Nucleus accumbens (tissue), 56 donors: ENCODE measurements at regions not wholly inside any gene's neighbourhood (a gene's known extent, or its start where the extent isn't known, plus 50 kb on each side); places are given as distances from the start of the nearest gene placed in this dataset.

ENCODE experiments used
- DNase-seq, 56 donors: peaks; one replicate each; lab custom pipeline; 2025; lab: John Stamatoyannopoulos, UW

DNA sequence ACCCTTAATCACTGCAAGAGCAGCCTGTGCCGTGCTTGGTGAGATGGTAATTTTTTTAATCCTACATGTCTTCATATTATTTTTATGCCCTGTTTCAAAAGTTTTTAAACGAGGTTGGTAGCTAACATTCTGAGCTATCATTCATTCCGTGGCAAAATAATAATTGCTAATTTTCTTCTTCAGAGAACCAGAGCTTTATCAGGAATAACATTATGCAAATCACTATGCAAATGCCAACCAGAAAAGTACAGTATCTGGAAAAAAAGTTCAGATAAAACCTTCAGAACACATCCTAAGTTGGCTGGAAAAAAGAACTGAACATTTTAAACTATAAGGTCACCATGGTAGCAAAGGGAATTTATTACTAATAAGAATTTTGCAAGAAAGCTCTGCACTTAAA lies 165.1 kb upstream of the NABP1 start:
- DNase-seq: no peak

DNA sequence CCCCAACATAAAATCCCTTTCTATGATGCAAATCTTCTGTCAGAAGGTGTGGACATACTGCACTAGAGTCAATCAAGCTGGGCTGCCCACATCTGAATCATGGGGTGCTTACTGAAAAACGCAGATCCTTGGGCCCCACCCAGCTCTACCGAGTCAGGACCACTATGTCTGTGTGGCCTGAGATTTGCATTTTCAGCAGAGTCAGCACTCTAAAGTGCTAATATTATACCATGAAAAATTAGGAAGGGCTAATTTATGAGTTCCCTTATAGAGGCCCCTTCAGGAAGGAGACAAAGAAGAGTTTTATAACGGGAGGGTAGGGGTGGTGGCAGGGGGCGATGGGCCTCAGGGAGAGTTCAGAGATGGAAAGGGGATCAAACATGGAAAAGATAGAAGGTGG lies 163.3 kb upstream of the NABP1 start:
- DNase-seq: no peak

DNA sequence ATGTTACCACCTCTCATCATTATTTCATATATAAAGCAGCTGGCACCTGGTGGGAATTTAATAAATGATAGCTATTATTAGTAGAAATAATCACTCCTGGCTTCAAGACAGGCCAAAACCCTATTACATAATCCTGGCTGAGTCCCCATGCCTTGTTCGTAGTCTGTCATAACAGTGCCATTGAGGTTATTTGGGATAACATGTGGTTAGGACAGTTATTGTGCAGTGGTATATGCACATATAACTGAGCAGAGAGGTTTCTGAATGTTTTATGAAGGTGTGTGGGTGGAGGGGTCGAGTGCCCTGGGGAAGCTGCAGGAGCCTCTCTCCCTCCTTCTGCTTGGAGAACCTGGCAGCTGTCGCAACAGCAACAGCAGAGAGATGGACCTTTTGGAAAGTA lies 162.4 kb upstream of the NABP1 start:
- no peak for DNase-seq

DNA sequence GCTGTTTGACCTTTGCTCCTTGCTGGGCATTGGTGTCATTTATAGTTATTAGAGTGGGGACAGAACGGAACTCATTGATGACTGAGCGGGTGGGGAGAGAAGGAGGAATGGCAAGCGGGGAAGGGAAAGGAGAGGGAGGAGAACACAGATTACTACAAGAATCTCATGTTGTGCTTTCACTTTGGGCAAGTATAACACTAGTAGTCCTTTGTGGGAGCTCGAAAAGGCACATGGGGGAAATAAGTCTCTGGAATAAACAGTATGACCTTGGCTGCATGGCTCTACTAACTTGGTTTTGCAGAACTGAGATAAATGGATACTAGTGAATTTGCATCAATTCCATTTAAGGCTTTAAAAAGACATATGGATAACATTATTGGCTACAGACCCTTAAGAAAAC lies 161.7 kb upstream of the NABP1 start:
- DNase-seq: no peak

DNA sequence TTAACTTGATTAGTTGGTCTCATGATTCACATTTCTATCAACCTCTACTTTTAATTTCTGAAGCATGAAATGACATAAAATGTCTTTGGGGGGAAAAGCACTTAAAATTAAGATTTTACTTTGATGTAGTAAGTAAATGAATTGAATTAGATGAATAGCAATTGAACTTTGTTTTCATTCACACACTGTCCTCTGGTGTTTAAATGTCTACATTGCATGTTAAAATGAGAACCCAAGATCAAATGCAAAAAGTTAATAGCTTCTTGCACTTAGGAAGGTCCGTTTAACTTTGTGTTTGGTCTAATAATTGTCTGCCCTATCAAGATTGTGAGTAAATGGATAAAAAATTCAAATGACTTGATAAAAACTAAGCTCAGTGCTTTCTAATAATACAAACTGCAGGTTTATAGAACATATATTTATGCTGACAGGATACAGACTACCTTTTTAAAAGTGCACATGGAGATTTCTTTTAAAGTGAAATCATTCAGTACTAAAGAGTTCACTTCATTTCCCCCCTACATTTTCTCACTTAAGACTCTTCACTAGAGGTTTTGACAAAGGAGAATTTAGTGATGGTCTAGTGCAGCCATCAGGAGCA lies 156.2 kb upstream of the NABP1 start:
- no peak for DNase-seq

DNA sequence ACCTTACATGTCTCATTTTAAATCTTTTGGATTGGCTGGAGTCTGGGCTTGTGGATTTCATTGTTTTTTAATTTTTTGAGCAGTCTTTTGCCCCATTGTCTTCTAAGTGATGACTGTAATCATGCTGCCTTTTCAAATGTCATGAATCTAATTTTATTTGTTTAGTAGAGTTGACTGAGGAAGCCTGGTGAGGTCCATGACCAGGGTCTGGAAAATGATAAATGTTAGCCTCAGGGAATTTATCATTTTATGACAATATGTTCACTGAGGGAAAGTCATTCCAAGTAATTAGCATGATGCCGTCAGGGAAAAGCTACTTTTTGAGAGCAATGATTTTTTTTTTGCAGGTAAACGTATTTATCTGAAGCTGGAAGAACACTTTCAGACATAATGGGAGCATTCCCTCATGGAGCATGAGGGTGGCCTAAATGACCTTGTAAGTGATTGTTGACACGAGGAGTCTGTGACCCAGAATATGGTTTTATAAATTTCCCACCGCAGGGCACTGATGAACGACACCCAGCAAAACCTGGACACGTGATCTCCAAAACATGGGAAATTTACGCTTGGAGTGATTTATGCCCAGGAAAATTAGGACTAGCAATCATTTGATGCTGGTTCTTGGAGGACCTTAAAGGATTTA lies 155.3 kb upstream of the NABP1 start:
- DNase-seq: no peak

DNA sequence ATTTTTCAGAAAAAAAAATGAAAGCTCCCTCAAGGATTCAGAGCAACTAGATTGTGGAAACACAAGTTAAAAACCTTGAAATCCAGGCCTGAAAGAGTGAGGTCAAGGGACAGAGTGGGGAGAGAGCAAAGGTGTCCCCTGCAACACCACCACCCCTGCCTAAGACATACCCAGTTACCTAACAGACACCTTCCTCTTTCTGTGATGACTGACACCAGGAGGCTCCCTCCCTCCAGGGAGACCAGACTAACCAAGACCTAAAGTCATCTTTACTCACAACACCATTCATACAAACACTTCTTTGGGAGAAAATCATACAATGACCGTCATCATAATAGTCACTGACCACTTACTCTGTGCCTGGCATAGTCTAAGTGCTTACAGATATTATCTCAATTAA lies 151.8 kb upstream of the NABP1 start:
- no peak for DNase-seq

DNA sequence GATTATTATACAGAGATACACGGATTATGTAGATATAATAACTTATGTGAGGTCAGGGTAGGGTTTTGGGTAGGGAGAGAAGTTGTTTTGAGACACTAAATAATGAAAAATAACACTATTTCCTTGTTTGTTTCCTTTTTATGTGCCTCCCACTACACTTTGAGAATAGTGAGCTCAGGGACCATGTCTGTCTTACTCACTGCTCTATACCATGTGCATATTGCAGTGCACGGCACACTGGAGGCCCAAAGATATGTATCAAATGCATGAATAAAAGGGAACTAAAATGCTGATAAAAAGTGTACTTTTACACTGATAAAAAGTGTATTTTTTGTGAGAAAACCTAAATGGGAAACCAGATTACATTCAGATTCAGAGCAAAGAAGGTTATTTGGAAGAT lies 151.4 kb upstream of the NABP1 start:
- no peak for DNase-seq

DNA sequence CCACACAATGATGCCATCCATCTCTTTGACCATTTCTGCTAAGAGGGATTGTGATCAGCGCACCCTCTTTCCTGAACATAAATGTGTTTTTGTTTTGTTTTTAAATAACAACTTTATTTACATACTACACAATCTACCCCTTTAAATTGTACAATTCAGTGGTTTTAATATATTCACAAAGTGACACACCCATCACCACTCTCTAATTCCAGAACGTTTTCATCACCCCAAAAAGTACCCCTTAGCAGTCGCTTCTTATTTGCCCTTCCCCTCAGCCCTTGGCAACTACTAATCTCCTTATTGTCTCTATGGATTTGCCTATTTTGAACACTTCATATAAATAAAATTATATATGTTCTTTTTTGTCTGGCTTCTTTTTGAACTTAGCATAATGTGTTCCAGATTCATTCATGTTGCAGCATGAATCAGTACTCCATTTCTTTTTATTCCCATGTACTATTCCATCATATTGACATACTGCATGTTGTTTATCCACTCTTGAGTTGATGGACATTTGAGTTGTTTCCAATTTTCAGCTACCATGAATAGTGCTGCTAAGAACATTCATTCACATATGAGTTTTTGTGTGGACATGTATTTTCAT lies 150.9 kb upstream of the NABP1 start:
- DNase-seq: no peak

DNA sequence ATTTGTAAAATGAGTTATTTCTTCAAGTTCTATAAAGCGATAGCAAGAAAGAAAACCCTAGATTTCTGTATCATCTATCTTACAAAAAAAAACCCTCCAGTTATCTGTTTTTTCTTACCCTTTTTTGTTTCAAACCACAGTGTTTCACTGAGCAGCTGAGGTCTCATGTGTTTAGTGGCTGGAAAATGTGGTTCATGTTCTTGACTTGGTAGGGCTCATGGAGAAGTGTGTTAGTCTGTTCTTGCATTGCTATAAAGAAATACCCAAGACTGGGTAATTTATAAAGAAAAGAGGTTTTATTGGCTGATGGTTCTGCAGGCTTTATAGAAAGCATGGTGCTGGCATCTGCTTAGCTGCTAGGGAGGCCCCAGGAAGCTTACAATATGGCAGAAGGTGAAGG lies 147.3 kb upstream of the NABP1 start:
- DNase-seq: no peak

DNA sequence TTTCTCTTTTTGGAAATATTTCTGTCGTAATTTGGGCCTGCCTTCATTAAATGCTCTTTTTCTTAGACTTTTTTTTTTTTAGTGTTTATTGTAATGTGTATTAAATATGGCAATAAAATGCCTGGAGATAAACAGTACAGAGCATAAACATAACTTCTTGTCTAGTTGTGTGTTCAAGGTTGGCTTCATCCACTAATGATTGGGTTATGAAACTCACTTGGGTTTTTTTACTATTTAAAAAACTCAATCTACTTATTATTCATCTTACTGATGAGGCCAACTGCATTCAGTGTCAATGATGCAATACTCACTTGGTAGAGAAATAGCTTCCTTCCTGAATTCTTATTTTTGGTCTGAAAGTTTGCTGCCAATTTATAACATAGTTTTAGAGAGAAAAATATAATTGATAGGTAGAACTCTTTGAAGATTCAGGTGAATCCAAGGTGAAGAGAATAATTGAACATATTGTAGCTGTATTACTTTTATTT lies 144.2 kb upstream of the NABP1 start:
- DNase-seq: no peak

DNA sequence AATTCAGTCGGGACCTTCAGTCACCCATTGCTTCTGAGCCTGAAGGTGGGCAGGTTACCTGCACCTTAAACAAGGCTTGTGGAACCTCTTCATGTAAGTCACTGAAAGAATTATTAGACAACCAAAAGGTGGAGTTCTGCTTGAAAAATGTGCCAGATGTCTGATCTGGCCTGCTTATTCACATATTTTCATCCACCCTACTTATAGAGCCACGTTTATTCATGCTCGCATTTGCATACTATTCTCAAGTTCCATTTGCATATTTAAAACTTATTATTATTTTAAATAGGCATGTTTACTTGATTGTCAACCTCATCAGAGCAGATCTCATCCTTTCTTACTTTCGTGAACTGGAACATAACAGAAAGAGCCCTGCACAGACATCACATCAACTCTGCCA lies 140.0 kb upstream of the NABP1 start:
- DNase-seq: no peak

DNA sequence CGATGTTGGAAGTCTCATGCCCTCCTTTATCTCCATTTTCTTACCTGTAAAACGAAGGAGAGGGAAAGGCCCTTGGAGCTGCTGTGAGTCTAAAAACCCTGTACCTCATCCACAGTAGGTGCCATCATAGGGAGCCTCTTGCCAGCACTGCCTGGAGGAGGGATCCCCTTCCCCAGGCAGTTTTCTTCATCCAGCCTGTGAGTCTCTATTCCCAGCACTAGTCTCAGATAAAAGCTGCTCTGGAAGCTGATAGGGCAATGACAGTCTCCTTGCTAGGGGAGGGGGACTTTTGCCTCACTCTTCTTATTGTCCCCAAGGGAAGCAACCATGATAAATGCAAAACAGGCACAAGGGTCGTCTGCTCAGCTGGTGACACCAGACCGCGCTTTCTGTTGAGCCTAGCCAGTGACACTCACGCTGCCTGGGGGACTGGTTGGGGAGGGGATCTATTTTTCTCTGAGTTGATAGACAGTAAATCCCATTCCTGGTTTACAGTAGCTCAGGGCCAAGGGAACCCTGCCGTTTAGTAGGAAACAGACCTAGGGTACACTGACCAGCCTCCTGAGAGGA lies 139.5 kb upstream of the NABP1 start:
- no peak for DNase-seq

DNA sequence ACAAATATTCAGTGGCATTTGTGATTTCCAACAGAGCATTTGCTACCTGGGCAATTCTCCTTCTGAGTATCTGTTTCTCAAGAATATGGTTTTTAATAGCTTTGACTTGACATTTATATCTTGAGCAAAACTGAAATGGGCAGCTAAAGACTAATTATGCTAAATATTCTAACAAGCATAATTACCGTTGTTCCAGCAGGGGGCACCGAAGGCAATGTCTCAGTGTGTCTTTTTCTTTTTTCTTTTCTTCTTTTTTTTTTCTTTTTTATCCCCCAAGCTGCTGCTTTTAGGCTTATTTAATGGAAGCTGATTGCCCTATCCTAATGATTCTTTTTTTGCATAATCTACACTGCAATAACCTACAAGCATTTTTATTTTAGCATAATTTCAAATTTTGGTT lies 138.9 kb upstream of the NABP1 start:
- peak in 1 of 56 donors; percentile 18 for DNase-seq

DNA sequence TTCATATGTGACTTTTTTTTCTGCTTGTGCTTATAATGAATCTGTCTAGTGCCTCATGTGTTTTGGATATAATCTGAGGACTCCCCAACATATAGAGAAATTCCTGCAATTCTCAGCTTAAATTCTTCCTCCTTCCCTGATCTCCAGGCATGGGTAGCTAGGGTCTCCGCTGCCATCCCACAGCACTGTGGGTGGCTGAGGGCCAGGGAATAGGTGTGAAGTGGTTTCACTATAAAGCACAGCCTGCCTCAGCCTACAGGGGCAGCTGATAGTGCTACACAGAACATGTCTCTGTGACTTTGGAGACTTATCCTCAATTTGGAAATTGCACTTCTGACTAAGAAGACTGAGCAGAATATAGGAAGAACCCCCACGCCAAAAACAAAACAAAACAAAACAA lies 137.3 kb upstream of the NABP1 start:
- no peak for DNase-seq

DNA sequence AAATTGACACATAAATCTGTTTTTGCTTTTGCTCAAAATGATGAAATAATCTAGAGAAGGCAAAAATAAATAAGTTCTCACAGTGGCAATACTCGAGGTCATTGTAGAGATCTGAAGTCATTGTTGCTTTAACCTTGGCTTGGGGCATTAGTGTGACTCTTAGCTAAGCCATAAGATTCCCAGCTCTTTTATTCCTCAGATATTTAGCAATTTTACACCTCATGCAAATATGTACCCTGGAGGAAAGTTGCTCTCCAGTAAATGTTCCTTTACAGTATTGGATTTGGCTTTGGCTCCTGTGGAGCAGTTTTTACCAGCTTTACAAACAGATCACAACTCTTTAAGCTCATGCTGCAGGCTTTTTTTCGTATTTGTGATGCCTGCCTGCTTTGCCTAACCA lies 134.2 kb upstream of the NABP1 start:
- DNase-seq: no peak

DNA sequence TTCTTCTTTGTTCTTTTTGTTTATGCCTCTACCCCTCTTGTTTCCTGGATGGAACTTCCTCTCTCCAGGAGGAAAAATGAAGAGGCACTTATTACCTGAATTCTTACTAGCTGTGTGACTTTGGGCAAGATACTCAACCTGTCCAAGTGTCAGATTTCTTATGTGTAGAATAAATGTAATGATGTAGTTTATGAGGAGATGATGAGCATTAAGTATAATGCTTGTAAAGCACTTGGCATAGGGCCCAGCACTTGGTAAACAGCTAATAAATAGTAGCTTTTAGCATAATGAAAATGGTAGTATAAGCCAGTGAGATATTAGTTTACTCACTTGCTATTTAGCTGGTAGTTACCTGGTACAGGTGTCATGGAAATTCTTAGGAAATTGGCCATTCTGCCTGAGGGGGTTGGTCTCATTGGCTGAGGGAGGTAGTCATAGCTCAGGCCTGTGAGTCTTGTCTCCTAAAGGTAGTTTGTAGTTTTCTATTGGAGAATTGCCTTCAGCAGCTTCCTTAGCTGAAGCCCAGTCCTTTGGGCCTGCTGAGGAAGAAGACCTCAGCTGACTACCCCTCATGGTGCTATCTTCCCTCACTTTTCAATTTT lies 133.4 kb upstream of the NABP1 start:
- no peak for DNase-seq

DNA sequence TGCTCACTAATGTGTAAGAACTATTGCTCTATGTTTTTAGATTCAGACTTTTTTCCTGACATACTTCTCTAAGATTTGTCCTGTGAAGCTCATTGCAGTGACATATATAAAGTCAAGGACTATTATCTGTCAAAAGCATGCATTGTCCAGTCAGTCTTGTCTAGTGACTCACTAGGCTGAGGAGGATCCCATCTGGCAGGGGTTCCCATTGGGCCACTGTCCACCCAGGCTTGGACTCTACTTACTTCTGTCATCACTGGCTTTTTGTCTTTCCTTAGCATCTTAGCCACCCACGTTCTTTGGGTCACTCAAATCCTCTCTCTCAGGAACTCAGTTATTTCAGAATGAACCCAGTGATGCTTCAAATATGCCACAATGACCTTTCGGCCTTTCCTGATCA lies 132.6 kb upstream of the NABP1 start:
- no peak for DNase-seq

DNA sequence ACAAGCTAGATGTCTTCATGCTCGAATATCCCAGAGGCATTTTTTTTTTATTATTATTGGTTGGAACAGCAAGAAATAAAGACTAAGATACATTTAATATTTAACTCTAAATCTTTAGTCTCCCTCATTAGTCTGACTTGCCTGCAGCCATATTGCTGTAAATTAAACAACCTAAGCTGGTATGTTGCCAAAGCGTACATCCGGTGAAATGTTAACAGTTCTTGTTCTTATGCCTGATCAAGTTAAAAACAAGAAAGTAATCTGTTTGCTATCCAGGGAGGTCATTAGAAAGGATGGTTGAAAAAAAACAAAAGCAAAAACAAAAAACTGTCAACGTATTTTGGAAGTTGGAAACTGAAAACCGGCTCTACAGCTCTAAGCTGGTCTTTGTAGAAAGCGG lies 125.9 kb upstream of the NABP1 start:
- no peak for DNase-seq

DNA sequence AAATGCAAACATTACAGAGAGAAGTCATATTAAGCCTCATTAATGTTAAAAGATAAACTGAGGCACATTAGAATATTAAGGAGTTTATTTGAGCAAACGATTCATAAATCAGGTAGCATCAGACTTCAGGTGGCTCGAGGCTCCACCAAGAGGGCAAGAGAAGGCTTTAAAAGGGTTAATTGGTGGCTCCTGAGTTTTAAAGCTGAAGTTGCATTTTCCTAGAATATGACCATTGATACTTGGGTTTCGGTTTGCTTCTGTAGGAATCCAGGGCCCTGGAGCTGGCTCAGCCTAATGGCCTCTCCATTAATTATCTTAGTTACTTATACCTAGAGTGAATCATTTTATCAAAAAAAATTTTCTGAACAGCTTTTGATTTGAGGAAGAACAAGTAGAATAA lies 123.7 kb upstream of the NABP1 start:
- DNase-seq: no peak

DNA sequence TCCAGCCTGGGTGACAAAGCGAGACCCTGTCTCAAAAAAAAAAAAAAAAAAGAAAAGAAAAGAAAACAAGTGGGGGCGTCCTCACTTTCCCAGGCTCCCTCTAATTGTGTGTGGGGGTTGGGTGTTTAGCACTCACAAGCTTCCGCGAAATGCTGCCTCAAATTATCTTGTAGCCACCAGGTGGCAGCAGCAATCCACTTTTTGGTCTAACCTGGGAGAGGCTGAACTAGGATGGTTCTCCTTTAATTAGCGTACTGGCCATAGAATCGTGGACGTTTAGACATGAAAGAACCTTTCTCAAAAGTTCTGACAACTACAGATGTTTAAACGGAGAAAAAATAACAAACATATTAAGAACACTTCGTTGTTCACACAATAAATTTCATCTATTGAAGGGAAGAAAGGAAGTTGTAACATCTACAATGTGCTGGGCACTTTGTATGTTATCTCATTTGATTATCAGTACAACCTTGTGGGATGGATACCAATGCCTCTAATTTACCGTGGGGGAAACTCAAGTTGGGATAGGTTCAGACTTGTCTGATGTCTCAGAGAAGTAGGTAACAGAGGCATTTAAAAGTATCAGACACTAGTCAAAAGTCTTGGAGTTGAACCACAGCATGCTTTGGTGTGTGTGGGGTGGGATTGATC lies 122.7 kb upstream of the NABP1 start:
- DNase-seq: peak in 53 of 56 donors; percentile 6 to 90 (median 59)
